Neuronal stem cell (in vitro differentiated cells): ENCODE measurements at regions not wholly inside any gene's neighbourhood (a gene's known extent, or its start where the extent isn't known, plus 50 kb on each side); places are given as distances from the start of the nearest gene placed in this dataset.

ENCODE experiments used
- DNase-seq: peaks from one replicate; pipeline ENCODE4 v3.0.0-alpha.2; 2013; ENCODE audit warnings: low spot score
- H2AFZ ChIP-seq: one replicate; pipeline ENCODE4 v1.6.1; 2013; ENCODE audit warnings: mild to moderate bottlenecking, low read length, inconsistent platforms
- H2AK5ac ChIP-seq: 2 replicates; pipeline ENCODE4 v1.6.1; 2013; ENCODE audit warnings: low read depth, mild to moderate bottlenecking, inconsistent platforms, low read length, moderate library complexity, mixed read lengths
- H2BK120ac ChIP-seq: 2 replicates; pipeline ENCODE4 v1.6.1; 2013; ENCODE audit warnings: low read depth, mild to moderate bottlenecking, inconsistent platforms, low read length, moderate library complexity, mixed read lengths
- H2BK12ac ChIP-seq: one replicate; pipeline ENCODE4 v1.6.1; 2013; ENCODE audit warnings: low read length, inconsistent platforms
- H2BK15ac ChIP-seq: 2 replicates; pipeline ENCODE4 v1.6.1; 2013; ENCODE audit warnings: mild to moderate bottlenecking, low read length, inconsistent platforms, mixed read lengths
- H2BK5ac ChIP-seq: one replicate; pipeline ENCODE4 v1.6.1; 2013; ENCODE audit warnings: inconsistent platforms, mild to moderate bottlenecking, low read length, moderate library complexity
- H3K14ac ChIP-seq: one replicate; pipeline ENCODE4 v1.6.1; 2013; ENCODE audit warnings: low read length, inconsistent platforms
- H3K18ac ChIP-seq: 2 replicates; pipeline ENCODE4 v1.6.1; 2013; ENCODE audit warnings: low read length, inconsistent platforms
- H3K23ac ChIP-seq: 2 replicates; pipeline ENCODE4 v1.6.1; 2013; ENCODE audit warnings: low read depth, mild to moderate bottlenecking, mixed read lengths, low read length, inconsistent platforms; ENCODE audit not compliant: poor library complexity
- H3K27ac ChIP-seq: replicated peaks from 3 replicates; pipeline ENCODE4 v1.5.1; 2013; ENCODE audit warnings: low read length, inconsistent platforms
- H3K27me3 ChIP-seq, 3 experiments: 2 replicates each; pipeline ENCODE4 v1.6.1; 2013; ENCODE audit warnings: low read length in 3 of 3, mild to moderate bottlenecking in 2 of 3, inconsistent platforms in 1 of 3, low read depth in 1 of 3, mixed read lengths in 1 of 3, moderate library complexity in 1 of 3; ENCODE audit not compliant: control insufficient read depth in 3 of 3, insufficient read depth in 3 of 3
- H3K36me3 ChIP-seq, 2 donors: replicated peaks in 1 of 2; 2 replicates each; pipeline ENCODE4 v1.6.1; 2013; ENCODE audit warnings: low read length in 2 of 2; ENCODE audit not compliant: control insufficient read depth in 2 of 2, insufficient read depth in 2 of 2
- H3K4ac ChIP-seq: 2 replicates; pipeline ENCODE4 v1.6.1; 2013; ENCODE audit warnings: inconsistent platforms, mild to moderate bottlenecking, low read length, moderate library complexity
- H3K4me1 ChIP-seq, 2 donors: 1 replicate in 1 of 2; 2 replicates in 1 of 2; pipeline ENCODE4 v1.6.1; 2013; ENCODE audit warnings: low read length in 2 of 2, low read depth in 1 of 2; ENCODE audit not compliant: control insufficient read depth in 2 of 2, insufficient read depth in 1 of 2
- H3K4me2 ChIP-seq: one replicate; pipeline ENCODE4 v1.6.1; 2013; ENCODE audit warnings: mild to moderate bottlenecking, low read length, inconsistent platforms; ENCODE audit not compliant: insufficient read depth, poor library complexity, severe bottlenecking
- H3K4me3 ChIP-seq, 2 donors: 2 replicates each; pipeline ENCODE4 v1.5.1; 2013; ENCODE audit warnings: low read length in 2 of 2, mild to moderate bottlenecking in 2 of 2, inconsistent platforms in 1 of 2, moderate library complexity in 1 of 2
- H3K79me1 ChIP-seq: one replicate; pipeline ENCODE4 v1.6.1; 2013; ENCODE audit warnings: low read depth, mild to moderate bottlenecking, inconsistent platforms, low read length, moderate library complexity
- H3K9ac ChIP-seq: one replicate; pipeline ENCODE4 v1.6.1; 2013; ENCODE audit warnings: mild to moderate bottlenecking, low read depth, low read length, inconsistent platforms; ENCODE audit not compliant: poor library complexity
- H3K9me3 ChIP-seq, 2 donors: replicated peaks in 1 of 2; 2 replicates each; pipeline versions ENCODE3 to v1.6.1; 2013; ENCODE audit warnings: low read length in 2 of 2, mild to moderate bottlenecking in 2 of 2, inconsistent platforms in 1 of 2, low read depth in 1 of 2, mixed read lengths in 1 of 2, moderate library complexity in 1 of 2; ENCODE audit not compliant: control insufficient read depth in 2 of 2, insufficient read depth in 1 of 2
- H4K8ac ChIP-seq: one replicate; pipeline ENCODE4 v1.6.1; 2013; ENCODE audit warnings: low read depth, mild to moderate bottlenecking, inconsistent platforms, low read length, moderate library complexity
- H4K91ac ChIP-seq: one replicate; pipeline ENCODE4 v1.6.1; 2013; ENCODE audit warnings: low read length, low read depth, mild to moderate bottlenecking, inconsistent platforms; ENCODE audit not compliant: poor library complexity
- WGBS, 2 donors: extraction: QIAGEN DNeasy Blood & Tissue Kit; methylation state at CpG; one replicate each; pipeline ENCODE4 v1.1.7; 2013; ENCODE audit warnings: missing lambda C conversion rate in 2 of 2, mixed read lengths in 1 of 2; ENCODE audit not compliant: insufficient read length in 2 of 2, insufficient replicate concordance in 1 of 2; ENCODE audit errors: extremely low coverage in 2 of 2; 5-methylcytosine and 5-hydroxymethylcytosine counted together

- Histone ChIP-seq H3K4me3 (no peak overlapping the region), H4K91ac (no peak overlapping the region), H3K23ac (no peak overlapping the region), H4K8ac (no peak overlapping the region), H3K79me1 (no peaks in the 10 kb centered on the region), H2BK12ac (no peak overlapping the region), H2BK120ac (no peak overlapping the region), H2AFZ (no peak overlapping the region), H2BK15ac (no peak overlapping the region), H3K27me3 (no peaks in the 10 kb centered on the region), H3K9me3 (peaks cover 0 to 6% of the 10 kb centered on the region in 2 donors), H3K4me1 (no peaks in the 10 kb centered on the region), H3K36me3 (no peaks in the 10 kb centered on the region), H3K9ac (no peak overlapping the region), H3K4me2 (no peak overlapping the region), H2AK5ac (no peak overlapping the region), H3K27ac (no peak overlapping the region), H3K14ac (no peak overlapping the region), H3K4ac (no peak overlapping the region), H2BK5ac (no peak overlapping the region), H3K18ac (no peak overlapping the region)
- WGBS, 2 donors: no CpG with 5 or more reads among the region's 2 CpGs
- DNase-seq: no peak
These were observed 693.4 kb downstream of the SOCS6 start for GRCh38 chr18:70982292-70982691.

- Histone ChIP-seq H3K9me3 (peaks cover 0 to 6% of the 10 kb centered on the region in 2 donors), H3K27me3 (no peaks in the 10 kb centered on the region), H2AFZ (no peak overlapping the region), H2BK5ac (no peak overlapping the region), H2BK12ac (no peak overlapping the region), H3K4me1 (no peaks in the 10 kb centered on the region), H3K79me1 (no peaks in the 10 kb centered on the region), H2BK120ac (no peak overlapping the region), H4K8ac (no peak overlapping the region), H3K4ac (no peak overlapping the region), H3K4me2 (no peak overlapping the region), H2AK5ac (no peak overlapping the region), H3K14ac (no peak overlapping the region), H3K4me3 (no peak overlapping the region), H3K23ac (no peak overlapping the region), H3K9ac (no peak overlapping the region), H3K36me3 (no peaks in the 10 kb centered on the region), H2BK15ac (no peak overlapping the region), H3K18ac (no peak overlapping the region), H3K27ac (no peak overlapping the region), H4K91ac (no peak overlapping the region)
- no CpG with 5 or more reads among the region's 6 CpGs for WGBS, 2 donors
- DNase-seq: no peak
These were observed 692.7 kb downstream of the SOCS6 start for GRCh38 chr18:70981400-70982140.

GRCh38 chr18:70973626-70974025, 684.8 kb downstream of the SOCS6 start:
- Histone ChIP-seq H4K91ac (no peak overlapping the region), H2BK15ac (no peak overlapping the region), H3K79me1 (no peaks in the 10 kb centered on the region), H3K4me1 (no peaks in the 10 kb centered on the region), H3K4me2 (no peak overlapping the region), H3K27ac (no peak overlapping the region), H3K27me3 (no peaks in the 10 kb centered on the region), H3K23ac (no peak overlapping the region), H4K8ac (no peak overlapping the region), H2BK12ac (no peak overlapping the region), H2BK5ac (no peak overlapping the region), H3K18ac (no peak overlapping the region), H3K9ac (no peak overlapping the region), H2AFZ (no peak overlapping the region), H3K14ac (no peak overlapping the region), H2AK5ac (no peak overlapping the region), H3K4me3 (no peak overlapping the region), H3K4ac (no peak overlapping the region), H3K36me3 (no peaks in the 10 kb centered on the region), H3K9me3 (no peaks in the 10 kb centered on the region), H2BK120ac (no peak overlapping the region)
- no CpG with 5 or more reads among the region's 5 CpGs for WGBS, 2 donors
- DNase-seq: peak; percentile 3

- Histone ChIP-seq H4K8ac (no peak overlapping the region), H2BK12ac (no peak overlapping the region), H3K4me3 (no peak overlapping the region), H3K4ac (no peak overlapping the region), H3K9ac (no peak overlapping the region), H2BK15ac (no peak overlapping the region), H4K91ac (no peak overlapping the region), H3K14ac (no peak overlapping the region), H3K18ac (no peak overlapping the region), H3K27me3 (no peaks in the 10 kb centered on the region), H3K4me1 (peaks cover 0 to 4% of the 10 kb centered on the region in 2 donors), H3K23ac (no peak overlapping the region), H3K27ac (peak overlapping the region; percentile 19), H3K9me3 (no peaks in the 10 kb centered on the region), H2BK120ac (no peak overlapping the region), H3K79me1 (no peaks in the 10 kb centered on the region), H3K4me2 (no peak overlapping the region), H2AFZ (no peak overlapping the region), H3K36me3 (no peaks in the 10 kb centered on the region), H2BK5ac (no peak overlapping the region), H2AK5ac (no peak overlapping the region)
- no CpG with 5 or more reads among the region's 3 CpGs for WGBS, 2 donors
- peak; percentile 8 for DNase-seq
These were observed 677.6 kb downstream of the SOCS6 start for GRCh38 chr18:70966419-70966818.
